HT1080 (cell line): ENCODE measurements at regions not wholly inside any gene's neighbourhood (a gene's known extent, or its start where the extent isn't known, plus 50 kb on each side); places are given as distances from the start of the nearest gene placed in this dataset.
"Not testable (repeated sequence)": the region's sequence is repeated elsewhere in the genome, so short reads cannot be mapped to it uniquely, and the experiment has no call there.

Experiments used
- DNase-seq: peaks from one replicate; pipeline ENCODE4 v3.0.0-alpha.2; 2015; ENCODE audit warnings: low read depth

GRCh38 chr12:40172879-40173278 lies 51.9 kb upstream of the LRRK2 start:
- no peak for DNase-seq

- DNase-seq, result peak; percentile 16
Observed at GRCh38 chr12:40171501-40171900, 53.3 kb upstream of the LRRK2 start.

GRCh38 chr12:40171066-40171465 lies 53.7 kb upstream of the LRRK2 start:
- no peak for DNase-seq

- DNase-seq, result peak; percentile 13
Observed at GRCh38 chr12:40170593-40170992, 54.2 kb upstream of the LRRK2 start.

- no peak for DNase-seq
Observed at GRCh38 chr12:40168868-40169267, 55.9 kb upstream of the LRRK2 start.

- not testable (repeated sequence) for DNase-seq
Observed at GRCh38 chr12:40168419-40168818, 56.4 kb upstream of the LRRK2 start.

- DNase-seq, result no peak
Observed at GRCh38 chr12:40168001-40168400, 56.8 kb upstream of the LRRK2 start.

- no peak for DNase-seq
Observed at GRCh38 chr12:40165179-40165578, 59.3 kb upstream of the SLC2A13 start.

GRCh38 chr12:40164034-40164433 lies 58.2 kb upstream of the SLC2A13 start:
- DNase-seq, result no peak

GRCh38 chr12:40162033-40162432 lies 56.2 kb upstream of the SLC2A13 start:
- no peak for DNase-seq

- peak; percentile 28 for DNase-seq
Observed at GRCh38 chr12:40158592-40159111, 52.8 kb upstream of the SLC2A13 start.

GRCh38 chr12:40157336-40157735 lies 51.5 kb upstream of the SLC2A13 start:
- no peak for DNase-seq

- no peak for DNase-seq
Observed at GRCh38 chr12:40156021-40156764, 50.3 kb upstream of the SLC2A13 start.
